GM21447 (cell line): ENCODE measurements at regions not wholly inside any gene's neighbourhood (a gene's known extent, or its start where the extent isn't known, plus 50 kb on each side); places are given as distances from the start of the nearest gene placed in this dataset.

Experiments used
- ATAC-seq: cut with Tn5 transposase; IDR thresholded peaks from one replicate; pipeline ENCODE4 v1.9.1; 2021; ENCODE audit not compliant: unreplicated experiment

DNA sequence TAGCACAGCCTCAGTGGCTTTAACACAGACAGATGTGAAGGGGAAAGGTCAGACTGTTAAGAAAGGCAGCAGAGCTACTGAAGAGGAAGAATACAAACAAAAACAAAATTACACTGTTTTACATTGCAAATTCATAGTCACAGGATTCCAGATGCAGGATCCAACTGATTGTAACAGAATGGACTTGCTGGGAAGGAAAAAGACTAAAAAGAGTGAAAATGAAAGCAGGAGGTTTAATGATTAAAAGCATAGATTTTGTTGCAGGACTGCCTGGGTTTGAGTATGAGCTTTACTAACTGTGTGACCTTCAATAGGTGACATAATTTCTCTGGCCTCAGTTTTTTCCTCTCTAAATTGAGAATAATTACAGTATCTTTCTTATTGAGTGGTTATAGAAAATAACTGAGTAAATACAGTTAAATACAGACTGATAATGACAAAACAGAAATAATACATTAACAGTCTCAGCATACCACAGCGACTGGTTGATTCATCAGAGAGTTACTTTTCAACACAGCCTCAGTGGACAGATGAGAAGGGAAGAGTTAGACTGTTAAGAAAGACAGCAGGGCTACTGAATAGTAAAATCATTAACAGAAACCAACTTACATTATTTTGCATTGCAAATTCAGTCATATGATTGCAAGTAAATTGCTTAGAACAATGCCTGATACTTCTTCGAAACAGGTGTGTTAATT, 704.2 kb upstream of the TENM4 start:
- ATAC-seq = no peak

- no peak for ATAC-seq
These were observed 696.2 kb upstream of the TENM4 start for GRCh38 chr11:80136991-80137390.

DNA sequence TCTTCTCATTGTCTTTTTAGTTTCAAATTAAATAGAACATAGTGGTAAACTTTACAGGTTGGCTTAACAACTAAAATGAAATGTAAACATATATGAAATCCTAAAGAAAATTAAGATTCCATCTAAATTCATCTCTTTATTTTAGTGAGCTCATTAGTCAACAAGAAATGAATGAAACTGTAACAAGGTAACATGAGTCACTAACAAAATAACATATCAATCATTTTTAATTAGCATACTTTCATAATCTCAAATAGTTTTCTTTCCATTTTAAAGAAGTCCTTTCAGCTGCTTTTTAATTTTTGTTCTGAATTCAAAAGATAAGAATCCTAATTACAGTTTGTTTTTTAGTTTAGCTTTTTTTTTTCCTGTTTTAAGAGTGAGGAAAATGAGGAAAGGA, 688.6 kb upstream of the TENM4 start:
- no peak for ATAC-seq

GRCh38 chr11:80122211-80122610, 681.4 kb upstream of the TENM4 start:
- no peak for ATAC-seq

- ATAC-seq = no peak
These were observed 677.2 kb upstream of the TENM4 start for GRCh38 chr11:80118073-80118472.

DNA sequence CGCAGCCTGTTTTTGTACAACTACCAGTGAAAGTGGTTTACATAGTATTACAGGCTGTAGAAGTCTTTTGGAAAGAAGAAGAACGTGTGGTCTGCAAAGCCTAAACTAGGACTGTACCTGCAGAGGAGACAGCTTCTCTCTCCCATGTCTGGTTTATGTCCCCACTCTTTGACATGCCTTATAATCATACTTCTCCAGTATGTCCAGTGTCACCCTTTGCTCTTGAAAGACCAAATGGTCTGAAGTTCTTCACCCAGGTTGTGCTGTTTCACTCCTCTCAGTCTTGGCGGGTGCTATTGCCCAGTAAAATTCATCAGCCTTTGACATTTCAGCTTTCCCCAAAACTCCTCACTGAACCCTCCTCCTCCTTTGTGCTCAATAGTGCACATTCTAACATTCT, 676.0 kb upstream of the TENM4 start:
- no peak for ATAC-seq

DNA sequence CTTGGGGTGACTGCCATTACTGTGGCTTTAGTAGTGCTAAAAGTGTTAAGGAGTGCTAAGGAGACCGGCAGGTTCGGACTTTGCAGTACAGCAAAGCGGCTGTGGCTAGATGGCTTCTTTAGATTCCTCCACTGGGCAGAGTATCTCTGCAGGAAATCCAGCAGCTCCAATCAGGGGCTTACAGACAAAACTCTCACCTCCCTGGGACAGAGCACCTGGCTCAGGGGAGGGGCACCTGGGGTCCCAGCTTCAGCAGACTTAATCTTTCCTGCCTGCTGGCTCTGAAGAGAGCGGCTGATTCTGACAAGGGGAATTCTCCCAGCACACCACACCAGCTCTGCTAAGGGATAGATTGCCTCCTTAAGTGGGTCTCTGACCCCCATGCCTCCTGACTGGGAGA, 668.8 kb upstream of the TENM4 start:
- no peak for ATAC-seq

DNA sequence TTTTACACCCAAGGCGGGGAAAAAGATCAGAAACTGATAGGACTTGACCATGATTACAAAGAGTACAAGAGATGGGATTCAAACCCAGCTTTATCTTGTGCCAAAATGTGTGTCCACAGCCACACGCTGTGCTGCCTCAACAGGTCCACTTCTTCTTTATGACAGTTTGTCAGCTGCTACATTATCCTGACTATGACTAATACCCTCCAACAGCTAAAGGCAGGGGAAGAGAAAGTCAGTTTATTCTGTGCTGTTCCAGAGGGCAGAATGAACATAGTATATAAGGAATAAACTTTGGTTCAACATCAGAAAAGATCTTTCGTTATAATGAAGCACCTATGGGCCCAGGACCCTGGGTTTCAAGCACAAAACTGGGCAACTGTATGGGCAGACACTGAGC, 668.2 kb upstream of the TENM4 start:
- ATAC-seq = no peak

DNA sequence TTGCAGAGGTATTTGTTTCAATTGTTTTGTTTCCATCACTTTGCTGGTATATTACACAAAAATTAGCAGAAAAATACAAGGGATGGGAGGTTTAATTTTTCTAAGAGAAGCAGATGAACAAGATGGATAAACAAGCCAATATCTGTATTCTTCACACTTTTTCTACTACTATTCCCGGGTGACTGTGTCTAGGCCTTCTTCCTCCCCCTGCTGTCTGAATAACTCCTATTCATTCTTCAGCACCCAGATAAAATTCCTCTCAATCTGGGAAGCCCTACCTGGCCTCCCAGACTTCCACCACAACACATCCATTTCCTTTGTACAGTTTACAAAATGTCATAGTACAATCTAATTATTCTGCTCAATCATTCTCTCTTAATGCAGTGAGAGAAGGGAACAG, 666.6 kb upstream of the TENM4 start:
- no peak for ATAC-seq

- no peak for ATAC-seq
These were observed 663.4 kb upstream of the TENM4 start for GRCh38 chr11:80104191-80104590.

GRCh38 chr11:80103142-80103859, 662.5 kb upstream of the TENM4 start:
- ATAC-seq = no peak

GRCh38 chr11:80097146-80097545, 656.3 kb upstream of the TENM4 start:
- no peak for ATAC-seq

- ATAC-seq = no peak
These were observed 655.9 kb upstream of the TENM4 start for GRCh38 chr11:80096736-80097135.

DNA sequence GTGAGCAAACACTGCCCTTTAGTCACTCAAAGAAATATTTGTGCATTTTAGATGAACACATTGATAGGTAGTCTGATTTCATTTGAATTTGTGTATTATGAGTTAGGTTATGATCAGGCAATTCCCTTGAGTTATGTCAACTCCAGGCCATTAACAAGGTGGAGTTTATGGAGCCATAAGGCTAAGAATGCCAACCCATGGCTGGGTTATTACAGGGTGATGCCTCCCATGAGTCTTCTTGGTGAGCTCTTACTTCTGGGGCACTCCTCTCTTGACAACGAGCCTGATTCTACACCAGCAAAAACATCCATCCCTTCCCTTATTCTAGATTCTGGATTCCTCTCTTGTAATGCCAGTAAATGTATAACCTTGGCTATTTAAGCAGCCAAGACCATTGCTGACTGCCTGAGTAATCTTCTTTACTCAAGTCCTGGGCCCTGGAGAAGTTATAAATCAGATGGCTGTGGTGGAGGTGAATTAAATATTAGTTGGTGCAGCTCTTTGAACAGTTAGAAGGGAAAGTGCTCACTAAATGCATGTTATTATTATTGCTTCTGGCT, 645.7 kb upstream of the TENM4 start:
- no peak for ATAC-seq

DNA sequence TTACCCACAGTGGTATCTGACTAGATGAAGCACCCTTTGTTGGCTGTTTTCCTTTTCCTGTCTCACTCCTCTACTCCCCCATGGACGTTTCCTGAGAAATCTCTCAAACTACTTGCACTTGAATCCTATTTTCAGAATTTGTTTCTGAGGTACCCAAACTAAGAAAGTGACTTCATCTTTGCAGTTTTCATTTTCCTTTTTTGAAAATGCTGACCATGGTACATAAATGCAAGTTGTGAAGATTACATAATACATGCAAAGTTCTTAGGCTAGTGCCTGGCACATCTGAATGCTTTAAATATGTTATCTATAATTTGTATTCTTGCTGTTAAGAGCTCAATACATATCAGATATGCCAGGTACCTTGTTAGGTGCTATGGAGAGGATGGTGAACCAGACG, 644.7 kb upstream of the TENM4 start:
- ATAC-seq = no peak

- no peak for ATAC-seq
These were observed 643.8 kb upstream of the TENM4 start for GRCh38 chr11:80084608-80085007.

DNA sequence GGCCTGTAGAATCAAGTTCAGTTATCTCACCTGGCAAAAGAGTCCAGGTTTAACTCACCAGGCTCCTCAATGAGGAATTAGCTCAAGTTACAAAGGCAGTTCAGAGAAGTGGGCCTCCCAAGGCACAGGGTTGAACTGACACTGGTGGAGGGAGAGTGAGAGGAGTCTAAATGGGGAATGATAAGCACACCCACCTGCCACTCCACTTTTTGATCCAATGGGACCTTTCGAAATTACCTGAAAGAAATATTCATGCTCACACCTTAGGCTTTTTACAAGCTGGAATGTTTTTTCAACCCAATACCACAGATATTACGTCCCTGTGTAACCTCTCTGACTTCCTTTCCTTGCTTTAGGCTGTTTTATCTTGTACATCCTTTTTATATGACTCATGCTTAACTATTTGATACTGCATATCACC, 642.7 kb upstream of the TENM4 start:
- ATAC-seq = no peak

DNA sequence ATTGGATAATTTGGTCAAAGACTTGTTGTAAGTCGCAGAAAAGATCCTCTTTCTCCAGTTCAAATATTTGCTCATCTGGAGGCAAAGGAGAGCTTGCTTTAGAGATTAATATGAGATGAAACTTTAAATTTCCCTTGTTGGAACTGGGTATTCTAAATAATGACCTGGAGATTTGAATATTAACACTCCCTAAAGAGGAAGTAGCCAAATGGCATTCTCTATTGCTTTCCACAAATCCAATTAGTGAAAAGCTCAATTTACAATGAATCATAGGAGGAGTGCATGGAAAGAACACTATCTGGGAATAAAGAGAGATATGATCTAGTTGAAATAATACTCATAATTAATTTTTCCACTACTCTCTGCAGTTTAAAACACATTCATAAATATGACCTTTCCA, 641.6 kb upstream of the TENM4 start:
- no peak for ATAC-seq

GRCh38 chr11:80077113-80077512, 636.3 kb upstream of the TENM4 start:
- ATAC-seq = no peak

DNA sequence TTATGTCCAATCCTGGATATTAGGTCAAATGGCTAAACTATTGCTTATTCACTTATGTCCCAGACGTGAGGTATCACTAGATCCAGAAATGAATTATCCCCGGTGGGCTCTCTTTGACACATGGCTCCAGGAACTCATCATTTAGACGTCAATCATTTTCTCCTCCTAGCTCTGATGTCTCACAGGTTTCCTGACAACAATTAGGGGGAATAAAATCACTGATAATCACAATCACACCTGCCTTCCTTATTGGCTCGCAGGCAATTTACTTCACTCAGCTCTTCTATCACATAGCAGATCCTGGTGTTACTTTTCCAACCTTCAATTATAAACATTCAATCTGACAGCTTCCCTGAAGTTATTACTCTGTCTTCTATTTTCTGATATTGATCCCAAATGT, 634.0 kb upstream of the TENM4 start:
- ATAC-seq = no peak

DNA sequence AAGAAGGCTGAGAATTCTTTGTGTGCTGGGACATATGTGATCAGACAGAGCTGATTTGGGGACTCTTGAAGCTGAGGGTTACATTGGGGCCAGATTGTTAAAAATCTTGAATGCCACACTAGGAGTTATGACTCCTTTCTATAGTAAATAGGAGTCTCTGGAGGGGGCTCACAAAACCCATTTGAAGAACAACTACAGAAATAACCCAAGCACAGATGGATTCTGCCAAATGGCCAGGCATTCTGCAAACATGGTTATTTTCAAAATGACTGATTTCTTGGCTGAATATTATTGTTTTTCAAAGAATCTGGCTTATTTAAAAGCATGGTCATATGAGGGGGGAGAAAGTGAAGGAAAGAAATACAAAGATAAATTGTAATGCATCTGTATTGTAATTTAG, 625.5 kb upstream of the TENM4 start:
- no peak for ATAC-seq

- ATAC-seq = no peak
These were observed 624.3 kb upstream of the TENM4 start for GRCh38 chr11:80065086-80065485.

- no peak for ATAC-seq
These were observed 620.2 kb upstream of the TENM4 start for GRCh38 chr11:80061056-80061455.
